Neural cell (in vitro differentiated cells): ENCODE measurements at regions not wholly inside any gene's neighbourhood (a gene's known extent, or its start where the extent isn't known, plus 50 kb on each side); places are given as distances from the start of the nearest gene placed in this dataset.

ENCODE experiments used
- CTCF ChIP-seq: fragments of 450-650 bp; IDR thresholded peaks from 2 replicates; pipeline ENCODE4 v1.5.1; 2014; ENCODE audit warnings: antibody characterized with exemption, mild to moderate bottlenecking, moderate library complexity; ENCODE audit not compliant: poor library complexity, severe bottlenecking
- EZH2 ChIP-seq: fragments of 200-600, 300-800 bp; shearing (Covaris generic), sonication (generic); IDR thresholded peaks from 2 replicates; pipeline ENCODE4 v1.6.1; 2014; ENCODE audit warnings: antibody characterized with exemption, low read length, borderline replicate concordance, mild to moderate bottlenecking; ENCODE audit not compliant: insufficient read depth, poor library complexity, severe bottlenecking
- TF ChIP-seq, protein P1 (sequence below): IDR thresholded peaks from 2 replicates; pipeline ENCODE4 v1.6.1; 2012; ENCODE audit warnings: borderline replicate concordance

DNA sequence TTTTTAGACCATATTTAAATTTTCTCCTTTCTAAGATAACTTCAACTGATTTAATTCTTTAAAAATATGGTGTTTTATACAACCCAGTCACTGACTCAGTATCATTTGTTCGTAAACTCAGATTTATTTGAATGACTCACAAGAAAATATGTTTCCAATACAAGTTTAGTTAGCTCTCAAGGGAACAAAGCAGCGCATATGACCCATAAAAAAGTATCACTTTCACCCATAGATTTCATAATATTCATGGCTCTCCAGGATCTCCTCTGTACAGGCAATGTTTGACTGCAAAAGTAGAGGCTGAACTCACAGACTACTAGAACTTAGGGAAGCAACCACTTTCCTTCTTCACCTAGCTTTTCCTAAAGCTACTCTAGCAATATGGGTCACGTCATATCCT is 405.6 kb upstream of the PCDH9 start:
- TF ChIP-seq CTCF (no peak), EZH2 (no peak)
- TF ChIP-seq, protein P1, sequence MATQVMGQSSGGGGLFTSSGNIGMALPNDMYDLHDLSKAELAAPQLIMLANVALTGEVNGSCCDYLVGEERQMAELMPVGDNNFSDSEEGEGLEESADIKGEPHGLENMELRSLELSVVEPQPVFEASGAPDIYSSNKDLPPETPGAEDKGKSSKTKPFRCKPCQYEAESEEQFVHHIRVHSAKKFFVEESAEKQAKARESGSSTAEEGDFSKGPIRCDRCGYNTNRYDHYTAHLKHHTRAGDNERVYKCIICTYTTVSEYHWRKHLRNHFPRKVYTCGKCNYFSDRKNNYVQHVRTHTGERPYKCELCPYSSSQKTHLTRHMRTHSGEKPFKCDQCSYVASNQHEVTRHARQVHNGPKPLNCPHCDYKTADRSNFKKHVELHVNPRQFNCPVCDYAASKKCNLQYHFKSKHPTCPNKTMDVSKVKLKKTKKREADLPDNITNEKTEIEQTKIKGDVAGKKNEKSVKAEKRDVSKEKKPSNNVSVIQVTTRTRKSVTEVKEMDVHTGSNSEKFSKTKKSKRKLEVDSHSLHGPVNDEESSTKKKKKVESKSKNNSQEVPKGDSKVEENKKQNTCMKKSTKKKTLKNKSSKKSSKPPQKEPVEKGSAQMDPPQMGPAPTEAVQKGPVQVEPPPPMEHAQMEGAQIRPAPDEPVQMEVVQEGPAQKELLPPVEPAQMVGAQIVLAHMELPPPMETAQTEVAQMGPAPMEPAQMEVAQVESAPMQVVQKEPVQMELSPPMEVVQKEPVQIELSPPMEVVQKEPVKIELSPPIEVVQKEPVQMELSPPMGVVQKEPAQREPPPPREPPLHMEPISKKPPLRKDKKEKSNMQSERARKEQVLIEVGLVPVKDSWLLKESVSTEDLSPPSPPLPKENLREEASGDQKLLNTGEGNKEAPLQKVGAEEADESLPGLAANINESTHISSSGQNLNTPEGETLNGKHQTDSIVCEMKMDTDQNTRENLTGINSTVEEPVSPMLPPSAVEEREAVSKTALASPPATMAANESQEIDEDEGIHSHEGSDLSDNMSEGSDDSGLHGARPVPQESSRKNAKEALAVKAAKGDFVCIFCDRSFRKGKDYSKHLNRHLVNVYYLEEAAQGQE, result no peak
